GM04504 (cell line): ENCODE measurements at regions not wholly inside any gene's neighbourhood (a gene's known extent, or its start where the extent isn't known, plus 50 kb on each side); places are given as distances from the start of the nearest gene placed in this dataset.
A peak's percentile ranks its signal among the peaks of the same experiment; 100 is the strongest.
"Not testable (repeated sequence)": the region's sequence is repeated elsewhere in the genome, so short reads cannot be mapped to it uniquely, and the experiment has no call there.

Source experiments
- DNase-seq: peaks from one replicate; pipeline ENCODE4 v3.0.0-alpha.2; 2012; ENCODE audit warnings: low read depth

GRCh38 chr3:194043516-194043915, 92.4 kb upstream of the HES1 start:
- DNase-seq, result no peak

GRCh38 chr3:194045289-194045688, 90.7 kb upstream of the HES1 start:
- DNase-seq, result no peak

GRCh38 chr3:194045919-194046318, 90.0 kb upstream of the HES1 start:
- no peak for DNase-seq

- DNase-seq, result no peak
These were observed 89.4 kb upstream of the HES1 start for GRCh38 chr3:194046531-194046930.

GRCh38 chr3:194046995-194047645, 88.8 kb upstream of the HES1 start:
- peak; percentile 21 for DNase-seq

GRCh38 chr3:194049394-194049793, 86.6 kb upstream of the HES1 start:
- DNase-seq, result no peak

GRCh38 chr3:194050782-194051320, 85.1 kb upstream of the HES1 start:
- no peak for DNase-seq

GRCh38 chr3:194051366-194052149, 84.4 kb upstream of the HES1 start:
- no peak for DNase-seq

GRCh38 chr3:194053136-194053535, 82.8 kb upstream of the HES1 start:
- DNase-seq, result no peak

GRCh38 chr3:194054016-194054415, 81.9 kb upstream of the HES1 start:
- no peak for DNase-seq

GRCh38 chr3:194054540-194054939, 81.4 kb upstream of the HES1 start:
- DNase-seq, result no peak

GRCh38 chr3:194054961-194055360, 81.0 kb upstream of the HES1 start:
- DNase-seq, result no peak

GRCh38 chr3:194056323-194056722, 79.6 kb upstream of the HES1 start:
- not testable (repeated sequence) for DNase-seq

GRCh38 chr3:194056731-194057415, 79.1 kb upstream of the HES1 start:
- DNase-seq, result no peak

GRCh38 chr3:194057570-194058188, 78.3 kb upstream of the HES1 start:
- no peak for DNase-seq

GRCh38 chr3:194058189-194058571, 77.8 kb upstream of the HES1 start:
- DNase-seq, result no peak

- no peak for DNase-seq
These were observed 77.2 kb upstream of the HES1 start for GRCh38 chr3:194058753-194059152.

- no peak for DNase-seq
These were observed 74.4 kb upstream of the HES1 start for GRCh38 chr3:194061421-194062030.

- DNase-seq, result no peak
These were observed 73.1 kb upstream of the HES1 start for GRCh38 chr3:194062830-194063229.

- no peak for DNase-seq
These were observed 71.3 kb upstream of the HES1 start for GRCh38 chr3:194064380-194065332.

- DNase-seq, result not testable (repeated sequence)
These were observed 68.6 kb upstream of the HES1 start for GRCh38 chr3:194067327-194067726.
